ENCODE measurements at regions not wholly inside any gene's neighbourhood (a gene's known extent, or its start where the extent isn't known, plus 50 kb on each side); places are given as distances from the start of the nearest gene placed in this dataset.

DNA sequence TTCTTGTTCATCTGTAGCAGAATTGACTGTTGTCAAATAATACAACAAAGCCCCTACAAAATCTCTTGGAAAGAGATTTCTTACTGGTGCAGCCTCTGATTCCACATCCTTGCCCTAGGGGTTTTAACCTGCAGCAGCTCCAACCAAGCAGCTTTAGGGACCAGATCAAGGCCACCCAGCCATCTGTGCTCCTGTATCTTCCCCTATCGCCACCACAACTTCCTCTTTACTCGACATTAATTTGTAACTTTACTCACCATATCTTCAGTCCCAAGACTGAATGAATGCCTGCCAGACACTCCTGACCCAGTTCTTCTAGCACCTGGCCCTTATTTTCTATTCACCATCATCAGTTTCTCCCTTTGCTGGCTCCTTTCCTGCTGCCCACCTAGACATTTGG, 156.6 kb upstream of the IL12A start:
- no peak for DNase-seq

- DNase-seq: no peak
These were observed 153.5 kb upstream of the IL12A start for GRCh38 chr3:159835126-159835525.

GRCh38 chr3:159837725-159838124, 150.9 kb upstream of the IL12A start:
- DNase-seq: no peak

DNA sequence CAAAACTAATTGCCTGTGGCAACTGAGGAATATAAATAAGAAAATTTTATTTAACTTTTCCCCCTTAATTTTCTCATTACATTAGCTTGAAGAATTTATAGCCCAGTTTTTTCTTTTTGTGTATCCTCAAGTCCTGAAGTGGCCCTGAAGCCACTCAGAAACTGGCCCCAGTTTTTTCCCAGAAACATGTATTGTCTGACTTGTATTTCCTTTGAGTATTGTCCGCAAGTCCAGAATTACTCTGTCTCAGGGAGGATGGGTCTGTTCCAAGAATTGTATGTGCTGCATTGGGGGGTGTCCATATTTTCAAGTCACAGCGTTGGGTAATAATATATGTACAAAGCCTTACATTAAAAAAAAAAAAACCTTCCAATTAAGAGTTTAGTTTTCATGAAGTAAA, 149.7 kb upstream of the IL12A start:
- no peak for DNase-seq

DNA sequence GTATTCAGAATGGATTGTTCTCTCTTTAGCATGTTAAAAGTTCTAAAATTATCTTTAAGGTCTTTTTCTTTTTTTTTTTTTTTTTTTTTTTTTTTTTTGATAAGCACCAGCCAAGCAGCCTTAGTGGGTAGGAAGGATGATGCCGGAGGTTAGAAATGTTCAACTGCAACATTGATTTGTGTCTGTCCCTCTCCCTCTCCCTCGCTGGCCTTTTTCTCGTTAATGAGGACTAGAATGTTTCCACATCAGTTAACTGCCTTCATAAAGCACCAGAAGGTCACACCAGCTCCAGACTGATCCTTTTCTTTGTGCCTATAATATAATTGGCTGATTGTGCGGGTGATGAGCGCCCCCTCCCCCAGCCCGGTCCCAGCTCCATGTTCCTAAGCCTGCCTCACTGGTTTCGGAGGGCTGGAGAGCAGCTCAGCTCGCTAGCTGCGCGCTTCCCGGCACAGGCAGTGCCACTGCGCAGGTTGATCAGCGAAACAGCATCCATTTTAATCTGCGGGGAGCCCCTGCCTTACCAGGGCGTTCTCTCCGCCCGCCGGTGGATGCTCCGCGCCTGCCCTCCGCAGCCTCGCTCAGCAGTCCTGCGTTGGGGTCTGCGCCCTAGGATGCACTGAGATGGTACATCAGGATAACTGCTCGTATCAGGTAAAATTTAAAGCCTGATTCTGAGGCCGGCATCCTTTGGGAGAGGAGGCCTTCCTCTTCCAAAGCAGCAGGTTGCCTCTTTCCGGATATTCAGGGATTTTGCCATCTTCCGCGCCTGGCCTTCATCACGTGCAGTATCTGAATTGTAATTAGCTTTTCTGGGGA, 148.9 kb upstream of the IL12A start, which contains the start of gene SCHIP1:
SCHIP1 (plus strand) TSS at position 301 of the 819 bp plus-strand sequence.
- no peak for DNase-seq

DNA sequence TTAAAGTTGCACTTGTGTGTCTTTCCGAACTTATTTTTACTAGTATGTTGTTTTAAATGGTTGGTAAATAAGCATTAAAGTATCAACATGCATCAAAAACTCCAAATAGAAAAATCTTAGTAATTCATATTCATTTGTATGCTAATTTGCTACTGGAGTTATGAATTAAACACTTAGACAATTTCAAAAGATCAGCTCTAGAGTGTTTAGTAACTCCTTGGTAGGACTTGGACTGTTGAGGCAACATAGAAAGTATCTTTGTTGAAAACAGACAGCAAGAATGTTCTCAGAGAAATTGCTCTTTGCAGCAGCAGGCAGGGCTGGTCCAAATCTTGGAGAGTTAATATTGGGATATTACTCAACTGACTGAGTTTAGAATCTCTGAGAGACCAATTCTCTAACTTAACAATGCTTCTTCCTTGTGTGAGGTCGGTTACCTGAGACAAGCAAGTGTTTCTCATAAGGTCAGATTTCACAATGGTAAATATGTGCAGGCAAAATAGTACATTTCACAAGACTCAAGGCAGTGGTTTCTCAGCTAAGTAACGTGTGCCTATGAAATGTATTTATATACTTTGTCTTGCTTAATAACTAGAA, 147.8 kb upstream of the IL12A start:
- DNase-seq: no peak

DNA sequence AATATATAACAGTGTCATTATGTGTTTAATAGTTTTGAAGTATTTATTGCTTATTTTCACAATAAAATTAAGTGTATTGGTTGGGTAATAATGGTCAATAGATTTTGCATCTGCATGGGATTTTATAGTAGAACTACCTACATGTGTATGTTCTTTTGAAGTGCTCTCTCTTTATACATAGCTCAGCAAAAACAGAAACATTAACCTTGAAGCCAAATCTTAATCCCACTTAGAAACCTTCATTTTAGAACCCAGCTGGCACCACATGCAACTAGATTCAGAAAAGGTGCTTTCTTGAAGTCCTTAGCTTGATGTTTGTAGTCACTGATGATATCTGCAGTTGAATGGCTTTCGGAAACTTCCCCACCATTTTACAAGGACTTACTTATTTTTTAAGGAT, 146.9 kb upstream of the IL12A start:
- DNase-seq: no peak

GRCh38 chr3:159843840-159844730, 144.6 kb upstream of the IL12A start:
- DNase-seq: no peak

DNA sequence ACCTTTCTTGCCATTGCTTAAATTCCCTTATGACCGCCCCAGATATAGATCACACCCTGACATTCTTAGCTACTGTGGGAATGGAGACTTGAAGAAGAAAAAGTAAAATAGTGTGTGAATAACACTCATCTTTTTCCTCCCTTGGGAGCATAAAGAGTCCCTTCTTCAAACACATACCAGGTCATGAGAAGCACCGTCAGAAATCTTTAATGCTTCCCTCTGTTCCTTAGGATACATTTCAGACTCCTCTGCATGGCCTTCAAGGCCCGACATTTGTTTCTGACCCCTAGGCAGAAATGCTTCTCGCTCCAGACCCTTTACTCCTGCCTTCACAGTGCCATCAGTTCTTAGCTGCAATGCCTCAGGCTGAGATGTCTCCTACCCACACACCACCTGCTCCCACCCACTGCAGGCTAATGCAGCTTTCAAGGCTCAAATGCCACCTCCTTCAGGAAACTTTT, 143.8 kb upstream of the IL12A start:
- no peak for DNase-seq

DNA sequence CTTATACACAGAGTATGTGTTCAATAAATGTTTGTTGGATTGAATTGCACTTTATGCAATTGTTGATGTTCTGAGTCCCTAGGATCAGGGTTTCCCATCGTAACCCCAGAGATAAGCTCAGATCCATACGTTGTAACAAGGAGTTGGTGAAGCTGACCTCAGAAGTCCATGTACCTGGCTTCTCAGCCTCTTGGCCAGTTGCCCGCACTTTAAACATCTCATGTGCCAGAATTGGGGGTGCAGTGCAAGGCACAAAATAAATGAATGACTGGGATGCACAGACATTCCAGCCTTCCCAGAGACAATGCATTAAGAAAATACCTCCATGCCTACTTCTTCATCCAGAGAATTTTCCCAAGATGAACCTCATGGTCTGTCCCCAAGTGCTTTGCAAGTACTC, 142.9 kb upstream of the IL12A start:
- no peak for DNase-seq

GRCh38 chr3:159846255-159846654, 142.4 kb upstream of the IL12A start:
- DNase-seq: no peak

GRCh38 chr3:159848348-159849118, 140.1 kb upstream of the IL12A start:
- DNase-seq: no peak

DNA sequence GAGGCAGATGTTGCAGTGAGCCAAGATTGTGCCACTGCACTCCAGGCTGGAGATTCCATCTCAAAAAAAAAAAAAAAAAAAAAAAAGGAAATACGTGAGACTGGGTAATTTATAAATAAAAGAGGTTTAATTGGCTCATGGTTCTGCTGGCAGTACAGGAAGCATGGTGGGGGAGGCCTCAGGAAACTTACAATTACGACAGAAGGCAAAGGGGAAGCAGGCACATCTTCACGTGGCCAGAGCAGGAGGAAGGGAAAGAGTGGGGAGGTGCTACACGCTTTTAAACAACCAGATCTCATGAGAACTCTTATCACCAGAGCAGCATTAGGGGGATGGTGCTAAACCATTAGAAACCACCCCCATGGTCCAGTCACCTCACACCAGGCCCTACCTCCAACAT, 138.2 kb upstream of the IL12A start:
- no peak for DNase-seq

GRCh38 chr3:159852266-159852665, 136.4 kb upstream of the IL12A start:
- no peak for DNase-seq

- DNase-seq: no peak
These were observed 135.7 kb upstream of the IL12A start for GRCh38 chr3:159852821-159853505.

- DNase-seq: no peak
These were observed 135.2 kb upstream of the IL12A start for GRCh38 chr3:159853506-159853864.

GRCh38 chr3:159854500-159855124, 134.0 kb upstream of the IL12A start:
- DNase-seq: no peak

- DNase-seq: no peak
These were observed 132.9 kb upstream of the IL12A start for GRCh38 chr3:159855599-159856346.

DNA sequence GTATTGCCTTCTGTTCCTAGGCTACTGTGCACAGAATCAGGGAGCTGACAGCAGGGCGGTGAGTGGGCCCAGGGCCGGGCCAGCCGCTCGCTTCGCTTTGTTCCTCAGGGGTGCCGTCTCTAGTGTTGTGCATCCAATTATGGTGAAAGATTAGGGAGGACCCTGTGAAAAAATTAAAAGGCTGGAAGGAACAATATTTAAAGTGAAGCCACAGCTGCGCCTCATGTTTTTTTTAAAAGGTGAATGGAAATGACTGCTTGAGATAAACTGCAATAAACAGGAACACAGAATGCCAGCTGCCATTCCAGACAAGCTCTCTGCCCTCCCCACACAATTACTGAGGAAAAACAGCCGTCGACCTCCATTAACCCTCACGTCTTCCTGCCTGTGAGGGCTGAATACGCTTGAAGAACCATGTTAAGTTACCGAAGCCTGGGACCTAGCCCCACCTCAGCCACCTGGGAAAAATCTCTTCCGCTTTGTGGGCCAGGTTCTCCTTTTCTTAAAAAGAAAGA, 132.0 kb upstream of the IL12A start:
- no peak for DNase-seq

- no peak for DNase-seq
These were observed 130.8 kb upstream of the IL12A start for GRCh38 chr3:159857840-159858239.

DNA sequence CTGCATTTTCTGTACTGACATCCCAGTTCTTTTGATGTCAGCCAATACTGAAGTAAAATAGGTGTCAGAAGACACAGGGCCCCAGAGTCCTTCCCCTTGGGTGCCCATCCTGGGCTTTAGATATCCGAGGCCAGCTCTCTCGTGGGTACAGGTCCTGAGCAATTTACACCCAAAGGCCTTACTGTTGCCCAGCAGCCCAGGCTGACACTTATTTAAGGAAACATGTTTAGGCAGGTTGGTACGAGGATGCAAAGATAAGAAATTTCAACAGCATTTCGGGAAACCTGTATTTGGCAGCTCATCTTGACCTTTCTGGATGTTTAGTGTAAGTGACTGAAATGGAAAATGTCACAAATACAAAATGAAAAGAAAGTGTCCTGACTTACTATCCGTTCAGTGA, 130.0 kb upstream of the IL12A start:
- no peak for DNase-seq

Data from activated CD4-positive, alpha-beta T cell treated with anti-CD3 and anti-CD28 coated beads, Interleukin-2, amount 50 U/mL, for 16 hours (primary cell).